Gastroesophageal sphincter (tissue), 3 donors: ENCODE measurements at regions not wholly inside any gene's neighbourhood (a gene's known extent, or its start where the extent isn't known, plus 50 kb on each side); places are given as distances from the start of the nearest gene placed in this dataset.

Source experiments
- CTCF ChIP-seq, 4 experiments: fragments of 200-600 bp in 2 of 4; fragments of 450-650 bp in 2 of 4; sonication (generic) in 1 of 4; IDR thresholded peaks; one replicate each; pipeline ENCODE4 v1.5.1; 2017 to 2019; ENCODE audit warnings: antibody characterized with exemption in 4 of 4, mild to moderate bottlenecking in 2 of 4, moderate library complexity in 2 of 4
- EP300 ChIP-seq: sonication (generic); formaldehyde crosslinking; IDR thresholded peaks from one replicate; pipeline ENCODE4 v1.6.1; 2017; ENCODE audit warnings: antibody characterized with exemption, mild to moderate bottlenecking
- POLR2A ChIP-seq, 2 donors: fragments of 450-650 bp; IDR thresholded peaks; one replicate each; pipeline ENCODE4 v1.6.1; 2017; ENCODE audit warnings: antibody characterized with exemption in 2 of 2, mild to moderate bottlenecking in 2 of 2, moderate library complexity in 1 of 2
- POLR2AphosphoS5 ChIP-seq: sonication (generic); formaldehyde crosslinking; IDR thresholded peaks from one replicate; pipeline ENCODE4 v1.6.1; 2017; ENCODE audit warnings: antibody characterized with exemption

- TF ChIP-seq CTCF (IDR thresholded peaks at IDR 0.05) (no peak), POLR2AphosphoS5 (no peak), POLR2A (IDR thresholded peaks at IDR 0.05) (no peak), EP300 (no peak)
These were observed 351.3 kb downstream of the NKX6-1 start for GRCh38 chr4:84147831-84148230.
